Stimulated activated CD8-positive, alpha-beta memory T cell treated with anti-CD3 and anti-CD28 coated beads, Interleukin-15, amount 100 ng/mL, for 48 hours (primary cell): ENCODE measurements at regions not wholly inside any gene's neighbourhood (a gene's known extent, or its start where the extent isn't known, plus 50 kb on each side); places are given as distances from the start of the nearest gene placed in this dataset.

ENCODE experiments used
- DNase-seq, 2 donors: peaks; one replicate each; pipeline ENCODE4 v3.0.0-alpha.2; 2020; ENCODE audit warnings: low read depth in 2 of 2

- DNase-seq = no peak
Observed at GRCh38 chr4:188552741-188553275, 413.6 kb downstream of the TRIML1 start.

- no peak for DNase-seq
Observed at GRCh38 chr4:188554413-188554812, 415.2 kb downstream of the TRIML1 start.

- no peak for DNase-seq
Observed at GRCh38 chr4:188573104-188573503, 433.9 kb downstream of the TRIML1 start.

- no peak for DNase-seq
Observed at GRCh38 chr4:188578657-188579056, 439.4 kb downstream of the TRIML1 start.

GRCh38 chr4:188596021-188596420 lies 456.8 kb downstream of the TRIML1 start:
- DNase-seq = no peak

GRCh38 chr4:188603646-188604045 lies 464.4 kb downstream of the TRIML1 start:
- no peak for DNase-seq

GRCh38 chr4:188606635-188607034 lies 467.4 kb downstream of the TRIML1 start:
- no peak for DNase-seq

GRCh38 chr4:188611143-188611542 lies 471.9 kb downstream of the TRIML1 start:
- no peak for DNase-seq

GRCh38 chr4:188612659-188613058 lies 473.4 kb downstream of the TRIML1 start:
- no peak for DNase-seq

GRCh38 chr4:188613976-188614375 lies 474.7 kb downstream of the TRIML1 start:
- no peak for DNase-seq

- DNase-seq = no peak
Observed at GRCh38 chr4:188619456-188620149, 480.4 kb downstream of the TRIML1 start.

GRCh38 chr4:188620608-188621007 lies 481.4 kb downstream of the TRIML1 start:
- DNase-seq = no peak

GRCh38 chr4:188623314-188623854 lies 484.1 kb downstream of the TRIML1 start:
- no peak for DNase-seq

GRCh38 chr4:188624370-188624769 lies 485.1 kb downstream of the TRIML1 start:
- no peak for DNase-seq

- no peak for DNase-seq
Observed at GRCh38 chr4:188627892-188628291, 488.7 kb downstream of the TRIML1 start.

- DNase-seq = no peak
Observed at GRCh38 chr4:188639479-188640100, 500.3 kb downstream of the TRIML1 start.

GRCh38 chr4:188647820-188648370 lies 508.7 kb downstream of the TRIML1 start:
- no peak for DNase-seq

- DNase-seq = no peak
Observed at GRCh38 chr4:188649635-188650034, 510.4 kb downstream of the TRIML1 start.

GRCh38 chr4:188650516-188650915 lies 511.3 kb downstream of the TRIML1 start:
- no peak for DNase-seq

GRCh38 chr4:188657365-188657764 lies 518.1 kb downstream of the TRIML1 start:
- no peak for DNase-seq

GRCh38 chr4:188658958-188659522 lies 519.8 kb downstream of the TRIML1 start:
- no peak for DNase-seq

GRCh38 chr4:188660796-188661195 lies 521.6 kb downstream of the TRIML1 start:
- no peak for DNase-seq
